H1 (cell line): ENCODE measurements at regions not wholly inside any gene's neighbourhood (a gene's known extent, or its start where the extent isn't known, plus 50 kb on each side); places are given as distances from the start of the nearest gene placed in this dataset.

Source experiments
- BACH1 ChIP-seq: IDR thresholded peaks from 2 replicates; pipeline ENCODE4 v1.6.1; 2012; ENCODE audit warnings: low read length, improper control_type of control experiment
- CHD7 ChIP-seq: fragments of 300-600 bp; sonication (generic); IDR thresholded peaks from 2 replicates; pipeline ENCODE4 v1.7.1; 2012; ENCODE audit warnings: low read length, moderate library complexity, mild to moderate bottlenecking, inconsistent platforms; ENCODE audit not compliant: insufficient replicate concordance
- MAX ChIP-seq: IDR thresholded peaks from 2 replicates; pipeline ENCODE4 v1.6.1; 2012; ENCODE audit warnings: inconsistent platforms
- SIRT6 ChIP-seq: IDR thresholded peaks from one replicate; pipeline ENCODE4 v1.7.1; 2012; ENCODE audit warnings: low read length, inconsistent platforms
- SIX5 ChIP-seq: IDR thresholded peaks from 2 replicates; pipeline ENCODE4 v1.6.1; 2011; ENCODE audit warnings: mild to moderate bottlenecking, low read depth, low read length
- SP1 ChIP-seq: IDR thresholded peaks from 2 replicates; pipeline ENCODE4 v1.6.1; 2011; ENCODE audit warnings: low read depth, low read length
- YY1 ChIP-seq: IDR thresholded peaks from 2 replicates; pipeline ENCODE4 v1.6.1; 2011; ENCODE audit warnings: low read depth, mild to moderate bottlenecking, low read length

GRCh38 chr2:129492548-129492947 is 486.9 kb upstream of the RAB6C start (continued):
- TF ChIP-seq CHD7 (no peak), MAX (no peak), SIX5 (no peak), YY1 (no peak), SP1 (no peak), SIRT6 (no peak), BACH1 (no peak)
